Endothelial cell of umbilical vein (primary cell): ENCODE measurements at regions not wholly inside any gene's neighbourhood (a gene's known extent, or its start where the extent isn't known, plus 50 kb on each side); places are given as distances from the start of the nearest gene placed in this dataset.

ENCODE experiments used
- CTCF ChIP-seq, 2 donors: IDR thresholded peaks; 1 replicate in 1 of 2; 2 replicates in 1 of 2; pipeline ENCODE4 v1.5.1; 2011; ENCODE audit warnings: low read length in 2 of 2, mild to moderate bottlenecking in 2 of 2, moderate library complexity in 2 of 2, control low read depth in 1 of 2, inconsistent platforms in 1 of 2, low read depth in 1 of 2; ENCODE audit not compliant: insufficient read depth in 1 of 2; ENCODE audit errors: extremely low read depth in 1 of 2
- EZH2 ChIP-seq: IDR thresholded peaks from 2 replicates; pipeline ENCODE4 v1.6.1; 2012; ENCODE audit warnings: borderline replicate concordance, low read depth, mild to moderate bottlenecking, moderate library complexity, low read length, inconsistent platforms; ENCODE audit not compliant: severe bottlenecking
- FOS ChIP-seq: IDR thresholded peaks from 2 replicates; pipeline ENCODE4 v1.6.1; 2011; ENCODE audit warnings: mild to moderate bottlenecking, low read length, moderate library complexity, borderline replicate concordance; ENCODE audit not compliant: insufficient read depth
- GATA2 ChIP-seq: IDR thresholded peaks from 2 replicates; pipeline ENCODE4 v1.7.0; 2011; ENCODE audit warnings: low read depth, mild to moderate bottlenecking, moderate library complexity, mixed read lengths, low read length; ENCODE audit not compliant: insufficient read length, insufficient read depth
- JUN ChIP-seq: IDR thresholded peaks from 2 replicates; pipeline ENCODE4 v1.6.1; 2011; ENCODE audit warnings: borderline replicate concordance, low read depth; ENCODE audit not compliant: insufficient read length, insufficient read depth
- MYC ChIP-seq: IDR thresholded peaks from one replicate; pipeline ENCODE4 v1.6.1; 2011; ENCODE audit warnings: mild to moderate bottlenecking, low read depth, low read length
- POLR2A ChIP-seq: IDR thresholded peaks from 2 replicates; pipeline ENCODE4 v1.6.1; 2012; ENCODE audit warnings: low read depth, mild to moderate bottlenecking, control low read depth, low read length
- POLR2AphosphoS5 ChIP-seq: IDR thresholded peaks from 2 replicates; pipeline ENCODE4 v1.6.1; 2012; ENCODE audit warnings: low read depth, mild to moderate bottlenecking, control low read depth, low read length, moderate library complexity; ENCODE audit not compliant: insufficient read depth
- TF ChIP-seq, protein P1 (sequence below): IDR thresholded peaks from 2 replicates; pipeline ENCODE4 v1.6.1; 2011; ENCODE audit not compliant: insufficient read depth, insufficient read length

DNA sequence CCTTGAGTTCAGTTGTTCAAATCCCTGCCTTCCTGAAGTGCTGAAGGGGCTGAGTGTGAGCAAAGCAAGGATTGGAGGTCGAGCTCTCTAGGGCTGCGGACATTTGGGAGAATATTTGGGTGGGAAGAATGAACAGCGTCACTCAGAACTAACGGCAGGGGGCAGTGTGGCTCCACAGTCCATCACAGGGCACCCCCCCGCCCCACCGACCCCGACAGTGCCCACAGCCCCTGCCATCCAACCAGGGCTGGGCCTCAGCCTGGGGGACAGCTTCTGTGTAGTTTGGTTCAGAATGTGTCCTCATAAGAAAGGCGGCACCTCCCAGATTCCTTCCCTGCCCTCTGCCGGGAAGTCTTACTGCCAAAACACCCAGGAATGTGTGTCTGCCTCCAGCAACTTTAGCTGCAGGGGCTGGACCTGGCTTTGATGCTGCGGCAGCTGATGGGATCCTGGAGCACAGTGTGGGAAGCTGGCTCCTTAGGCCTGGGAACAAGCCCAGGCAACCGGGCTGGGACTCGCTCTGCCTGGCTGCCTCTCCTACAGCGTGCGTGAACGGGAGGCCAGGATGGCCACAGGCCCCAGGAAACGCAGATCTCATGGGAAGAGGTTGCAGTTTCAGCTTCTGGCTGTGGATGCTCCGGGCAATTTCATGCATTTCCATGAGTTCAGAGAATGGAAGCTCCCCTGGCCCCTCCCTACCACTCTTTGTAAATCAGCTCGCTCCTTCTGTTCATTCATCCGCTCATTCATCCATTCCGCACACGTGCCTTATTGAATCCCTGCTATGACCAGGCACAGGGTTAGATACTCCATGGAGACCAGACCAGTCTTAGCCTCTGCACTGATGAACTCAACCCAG is 104.9 kb upstream of the TMPRSS2 start:
- TF ChIP-seq FOS (no peak), CTCF (IDR thresholded peaks at IDR 0.05; ENCODE audit: extremely low read depth in 1 of 2, insufficient read depth in 1 of 2, low read depth in 1 of 2, low read length in 2 of 2) (peak; percentile 50 to 76), POLR2AphosphoS5 (no peak), EZH2 (no peak), POLR2A (no peak), JUN (no peak), MYC (no peak), GATA2 (no peak)
- TF ChIP-seq, protein P1, sequence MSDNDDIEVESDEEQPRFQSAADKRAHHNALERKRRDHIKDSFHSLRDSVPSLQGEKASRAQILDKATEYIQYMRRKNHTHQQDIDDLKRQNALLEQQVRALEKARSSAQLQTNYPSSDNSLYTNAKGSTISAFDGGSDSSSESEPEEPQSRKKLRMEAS, result no peak
